HG02571 (cell line): ENCODE measurements at regions not wholly inside any gene's neighbourhood (a gene's known extent, or its start where the extent isn't known, plus 50 kb on each side); places are given as distances from the start of the nearest gene placed in this dataset.

Experiments used
- ATAC-seq: cut with Tn5 transposase; IDR thresholded peaks from one replicate; pipeline ENCODE4 v1.9.1; 2021; ENCODE audit warnings: mild to moderate bottlenecking, moderate library complexity; ENCODE audit not compliant: unreplicated experiment

DNA sequence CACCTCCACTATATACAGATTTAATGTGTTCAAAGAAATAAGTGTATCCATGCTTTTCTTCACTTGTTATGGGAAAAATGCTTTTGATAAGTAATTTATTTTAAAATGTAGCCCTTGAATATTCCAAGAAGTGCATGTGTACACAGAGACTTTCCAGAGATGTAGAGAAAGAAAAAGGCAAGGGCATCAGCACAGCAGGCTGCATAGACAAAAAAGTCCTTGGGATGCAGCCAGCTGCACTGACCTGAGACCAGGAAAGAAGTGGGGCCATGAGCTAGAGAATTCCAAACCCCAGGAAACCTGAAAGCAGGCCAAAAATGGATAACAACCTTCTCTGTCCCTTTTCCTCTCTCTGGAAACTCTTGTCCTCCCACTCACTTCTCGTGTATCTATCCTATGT is 51.6 kb upstream of the PRDM8 start:
- ATAC-seq: no peak

GRCh38 chr4:80144676-80145470 is 52.4 kb upstream of the PRDM8 start:
- ATAC-seq: no peak

DNA sequence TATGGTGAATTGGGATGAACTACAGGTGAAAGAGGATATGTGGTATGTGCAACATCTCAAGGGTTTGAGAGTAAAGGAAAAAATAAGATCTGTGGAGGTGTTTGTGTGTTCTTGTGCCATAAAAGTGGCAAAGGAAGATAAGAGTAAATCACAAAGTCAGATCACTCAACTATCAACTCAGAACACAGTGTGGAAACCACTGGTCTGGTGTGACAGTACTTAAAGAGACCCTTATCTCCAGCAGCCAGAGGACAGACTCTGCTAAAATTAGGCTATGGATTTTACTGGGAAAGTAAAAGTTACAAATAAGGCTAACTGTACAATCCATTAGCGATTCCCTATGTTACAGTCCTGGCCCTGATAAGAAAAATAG is 54.0 kb upstream of the PRDM8 start:
- ATAC-seq: no peak

DNA sequence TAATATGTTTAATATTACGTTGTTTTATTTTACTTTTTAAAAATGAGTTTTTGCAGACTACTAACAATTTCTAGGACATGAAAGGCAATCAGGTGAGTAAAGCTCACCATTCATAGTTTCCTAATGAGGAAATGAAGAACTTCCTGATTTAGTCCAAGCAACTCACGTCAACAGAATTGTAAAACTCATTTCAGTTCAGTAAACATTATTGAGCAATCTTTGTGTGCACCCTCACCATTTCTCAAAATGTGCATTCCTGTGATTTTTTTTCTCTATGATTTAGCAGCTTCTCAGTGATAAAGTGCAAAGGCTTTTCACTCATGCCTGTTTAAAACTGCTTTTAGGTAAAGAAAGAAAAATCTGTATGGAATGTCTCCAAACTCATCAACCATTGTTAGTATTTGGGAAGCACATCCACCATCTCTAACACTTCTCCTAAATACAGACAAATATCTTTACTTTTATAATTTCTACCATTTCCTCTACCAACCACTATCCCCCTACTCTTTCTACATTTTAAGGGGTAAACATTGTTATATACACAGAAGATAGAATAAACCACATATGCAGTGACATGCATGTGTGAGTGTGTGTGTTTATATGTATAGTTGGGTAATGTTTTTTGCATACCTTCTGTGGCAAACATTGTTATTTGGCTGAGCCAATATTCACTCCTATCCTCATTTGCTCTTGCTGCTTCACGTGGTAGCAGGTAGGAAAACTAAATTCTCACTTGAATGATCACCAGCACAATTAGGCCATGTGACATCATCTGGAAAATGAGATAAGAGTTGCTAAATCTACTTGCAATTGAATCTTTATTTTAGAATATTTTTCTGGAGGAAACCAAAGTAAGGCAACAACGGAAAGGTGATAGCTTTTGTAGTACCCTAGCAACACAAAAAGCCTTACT is 54.7 kb upstream of the PRDM8 start:
- ATAC-seq: no peak

DNA sequence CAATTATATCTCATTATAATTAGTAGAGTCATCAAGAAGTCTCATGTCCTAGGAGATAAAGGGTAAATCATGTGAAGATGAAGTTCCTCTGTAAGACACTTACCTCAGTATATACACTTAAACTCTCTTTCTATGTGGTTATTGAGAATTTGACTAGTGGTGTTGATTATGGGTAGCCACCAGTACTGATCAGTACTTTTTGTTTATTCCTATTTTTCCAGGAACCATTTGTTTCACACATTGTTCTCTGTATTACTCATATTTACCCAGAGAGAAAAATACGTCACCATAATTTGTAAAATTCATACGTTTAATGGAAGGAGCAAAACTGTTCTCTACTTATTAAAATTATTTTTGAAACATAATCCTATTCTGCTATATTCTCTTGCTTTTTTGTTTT is 55.8 kb upstream of the PRDM8 start:
- ATAC-seq: no peak

DNA sequence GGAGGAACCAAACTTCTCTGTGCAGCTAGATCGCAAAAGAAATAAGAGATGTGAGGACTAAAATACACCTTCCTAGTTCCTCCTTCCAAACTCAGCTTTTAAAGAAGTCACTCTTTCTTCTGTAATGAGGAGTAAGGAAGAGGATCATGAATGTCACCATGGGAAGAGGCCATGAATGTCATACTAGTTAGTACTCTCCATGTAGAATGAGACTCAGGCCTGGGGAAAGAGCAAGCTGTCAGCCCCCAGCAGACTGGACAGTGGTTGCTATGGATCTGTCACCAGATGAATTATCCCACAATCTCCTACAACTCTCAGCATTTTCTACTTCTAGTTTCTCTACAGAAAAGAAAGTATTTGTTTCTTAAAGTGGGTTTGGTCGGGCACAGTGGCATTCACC is 57.1 kb upstream of the PRDM8 start:
- no peak for ATAC-seq

- no peak for ATAC-seq
Observed at GRCh38 chr4:80139671-80140070, 57.6 kb upstream of the PRDM8 start.

DNA sequence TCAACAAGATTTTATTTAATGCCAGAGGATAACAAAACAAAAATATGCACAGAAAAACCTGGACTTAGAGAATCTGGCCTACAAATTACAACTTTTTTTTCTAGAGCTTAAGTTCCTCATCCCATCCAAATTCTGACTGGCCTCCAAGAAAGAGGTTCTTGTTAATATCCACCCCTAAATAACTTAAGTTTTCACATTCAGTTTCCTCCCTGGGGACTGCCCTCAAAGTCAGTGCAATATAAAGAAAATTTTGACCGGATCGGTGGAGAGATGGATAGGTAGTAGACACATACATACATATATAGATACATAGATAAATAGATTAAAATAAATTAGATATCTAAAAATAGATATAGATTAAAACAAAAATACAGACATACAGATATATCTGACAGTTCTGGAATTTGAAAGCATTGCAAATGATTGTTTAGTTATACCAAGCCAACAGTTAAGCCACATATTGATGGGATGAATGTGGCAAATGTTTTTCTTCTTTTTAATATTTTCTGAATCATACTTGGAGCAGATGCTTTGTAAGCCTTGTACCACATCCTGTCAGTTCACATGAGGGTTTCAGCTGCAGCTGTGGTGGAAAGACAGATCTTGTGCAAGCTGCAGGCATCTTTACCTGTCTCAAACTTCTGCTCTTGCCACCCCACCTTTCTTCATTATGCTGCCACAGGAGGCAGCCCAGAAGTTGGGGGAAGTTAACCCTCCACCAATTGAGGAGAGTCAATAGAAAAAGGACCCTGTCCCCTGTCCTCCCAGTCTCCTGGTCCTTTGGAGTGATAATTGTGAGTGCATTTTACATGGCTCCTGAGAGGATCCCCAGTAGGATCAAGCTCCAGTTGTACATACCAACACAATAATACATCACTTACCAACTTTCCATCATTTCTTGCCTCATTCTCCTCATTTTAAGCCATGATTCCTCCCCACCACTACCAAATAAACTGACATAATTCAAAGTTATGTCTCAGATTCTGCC is 58.5 kb upstream of the PRDM8 start:
- peak; percentile 70 for ATAC-seq

GRCh38 chr4:80137631-80138030 is 59.7 kb upstream of the PRDM8 start:
- no peak for ATAC-seq

DNA sequence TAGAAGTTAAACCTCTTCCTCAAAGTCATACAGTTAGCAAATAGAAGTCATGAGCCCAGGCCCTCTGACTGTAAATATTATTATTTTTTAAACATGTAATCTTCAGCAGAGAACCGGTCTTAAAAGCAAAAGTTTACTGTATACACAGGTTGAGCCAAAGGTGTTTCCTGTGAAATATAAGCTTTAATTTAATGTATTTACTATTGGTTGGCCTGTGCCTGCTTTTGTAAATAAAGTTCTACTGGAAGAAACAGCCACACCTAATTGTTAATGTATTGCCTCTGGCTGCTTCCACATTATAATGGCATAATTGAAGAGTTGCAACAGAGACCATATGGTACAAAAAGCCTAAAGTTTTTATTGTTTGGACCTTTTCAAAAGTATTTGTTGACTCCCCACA is 61.0 kb upstream of the PRDM8 start:
- ATAC-seq: no peak

GRCh38 chr4:80135702-80136058 is 61.6 kb upstream of the PRDM8 start:
- ATAC-seq: no peak

DNA sequence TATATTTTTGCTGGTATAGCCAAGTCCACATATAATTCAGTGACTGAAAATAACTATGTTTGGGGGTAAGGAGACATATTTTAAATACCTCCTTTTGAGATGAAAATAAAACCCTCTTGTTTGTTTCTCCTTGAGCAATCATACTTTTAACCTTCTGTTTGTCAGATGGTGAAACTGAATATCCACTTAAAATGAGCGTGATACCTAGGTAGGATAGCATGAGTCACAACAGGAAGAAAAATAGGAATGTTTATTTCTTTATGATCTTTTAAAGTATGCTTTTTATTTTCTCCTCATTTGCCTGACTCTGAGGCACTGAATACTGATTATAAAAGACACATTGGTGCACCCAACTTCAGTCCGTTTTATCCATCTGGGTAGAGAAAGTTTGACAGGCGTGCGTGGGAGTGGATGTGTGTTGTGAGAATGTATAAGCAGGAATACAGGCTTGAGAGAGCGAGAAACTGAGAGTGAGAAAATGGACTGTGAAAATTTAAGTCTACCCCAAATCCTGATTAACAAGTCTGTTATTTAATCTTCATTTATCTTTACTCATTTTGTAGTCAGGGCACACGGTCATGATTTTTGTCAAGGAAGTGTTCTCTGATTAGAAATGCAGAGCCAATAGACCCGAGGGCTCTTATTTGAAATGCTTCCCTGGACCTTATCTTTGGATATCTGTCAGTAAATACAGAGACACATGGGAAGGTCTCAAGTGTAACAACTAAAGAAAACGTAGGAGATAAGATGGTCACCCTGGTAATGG is 62.1 kb upstream of the ANTXR2 start:
- no peak for ATAC-seq

GRCh38 chr4:80133240-80133783 is 60.3 kb upstream of the ANTXR2 start:
- ATAC-seq: no peak

DNA sequence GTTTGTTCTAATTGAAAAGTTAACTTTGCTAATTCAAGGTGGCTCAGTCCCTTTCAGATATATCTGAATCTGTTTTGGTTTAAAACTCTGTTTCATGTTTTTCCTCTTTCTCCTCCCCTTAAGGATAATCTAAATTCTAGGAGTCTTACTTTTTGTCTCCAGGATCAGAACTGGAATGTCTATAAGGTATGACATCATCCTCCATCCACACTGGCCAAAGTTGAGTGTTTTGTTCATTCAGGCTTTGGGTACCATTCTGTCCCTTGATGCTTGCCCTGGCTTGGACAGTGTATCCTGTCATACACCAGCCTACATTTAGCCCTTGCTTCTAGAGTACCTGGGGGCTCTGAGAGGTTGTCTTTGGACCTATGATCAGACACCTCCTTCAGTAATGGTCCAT is 56.8 kb upstream of the ANTXR2 start:
- no peak for ATAC-seq

DNA sequence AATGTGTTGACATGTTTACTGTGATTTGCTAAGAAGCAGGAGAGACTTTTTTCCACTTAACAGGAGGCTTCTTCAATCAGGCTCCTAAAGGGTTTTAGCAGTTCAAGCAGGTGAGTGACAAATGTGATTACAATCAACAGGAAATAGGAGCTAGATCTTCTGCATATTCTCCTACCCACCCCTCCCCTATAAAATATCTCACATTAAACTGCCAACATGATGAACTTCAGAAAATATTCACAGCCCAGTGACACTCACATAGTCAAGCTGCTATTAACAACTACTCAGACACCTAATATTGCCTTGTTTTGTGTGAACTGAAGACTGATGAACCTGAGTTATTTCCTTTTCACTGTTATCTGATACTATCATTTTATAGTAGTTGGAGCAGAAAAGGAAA is 55.9 kb upstream of the ANTXR2 start:
- ATAC-seq: no peak

- ATAC-seq: no peak
Observed at GRCh38 chr4:80127870-80128419, 54.9 kb upstream of the ANTXR2 start.

GRCh38 chr4:80126435-80126834 is 53.4 kb upstream of the ANTXR2 start:
- no peak for ATAC-seq

- no peak for ATAC-seq
Observed at GRCh38 chr4:80125252-80126177, 52.5 kb upstream of the ANTXR2 start.
